Liver (tissue), 3 donors: ENCODE measurements at regions not wholly inside any gene's neighbourhood (a gene's known extent, or its start where the extent isn't known, plus 50 kb on each side); places are given as distances from the start of the nearest gene placed in this dataset.

Experiments
- CTCF ChIP-seq: fragments of 150-350 bp; IDR thresholded peaks from 2 replicates; pipeline ENCODE4 v1.5.1; 2017; ENCODE audit warnings: improper control_type of control experiment, low read depth, low read length; ENCODE audit not compliant: missing input control
- GABPA ChIP-seq, 2 donors: IDR thresholded peaks in 1 of 2; conservative IDR thresholded peaks in 1 of 2; 2 replicates each; pipeline ENCODE4 v1.6.1; 2016; ENCODE audit warnings: antibody characterized with exemption in 2 of 2, mild to moderate bottlenecking in 1 of 2, moderate library complexity in 1 of 2
- RAD21 ChIP-seq, 2 donors: IDR thresholded peaks; 2 replicates each; pipeline ENCODE4 v1.6.1; 2016; ENCODE audit warnings: antibody characterized with exemption in 2 of 2, mild to moderate bottlenecking in 2 of 2
- REST ChIP-seq: IDR thresholded peaks from 2 replicates; pipeline ENCODE4 v1.6.1; 2016; ENCODE audit warnings: antibody characterized with exemption, mild to moderate bottlenecking
- TAF1 ChIP-seq: conservative IDR thresholded peaks from 2 replicates; pipeline ENCODE4 v1.6.1; 2016; ENCODE audit warnings: antibody characterized with exemption, mild to moderate bottlenecking
- donor health status: healthy.
- donor health status: healthy.

- TF ChIP-seq CTCF = no peak
- TF ChIP-seq REST = no peak
- no peak for TF ChIP-seq GABPA (IDR thresholded peaks at IDR 0.05 in 1 of 2, conservative IDR thresholded peaks at IDR 0.05 in 1 of 2)
- no peak for TF ChIP-seq RAD21 (IDR thresholded peaks at IDR 0.05)
- no peak for TF ChIP-seq TAF1
Measured at GRCh38 chr1:222034790-222035189, 292.9 kb upstream of the DUSP10 start.
